HCT116 (cell line): ENCODE measurements at regions not wholly inside any gene's neighbourhood (a gene's known extent, or its start where the extent isn't known, plus 50 kb on each side); places are given as distances from the start of the nearest gene placed in this dataset.

Experiments
- CEBPB ChIP-seq: IDR thresholded peaks from 2 replicates; pipeline ENCODE4 v1.6.1; 2012; ENCODE audit warnings: low read depth
- CTCF ChIP-seq, 3 experiments: fragments of 200-600 bp in 1 of 3; sonication (generic) in 1 of 3; IDR thresholded peaks in 2 of 3; conservative IDR thresholded peaks in 1 of 3; 2 replicates each; pipeline ENCODE4 v1.5.1; 2012 to 2017; ENCODE audit warnings: low read depth in 2 of 3, low read length in 2 of 3, antibody characterized with exemption in 1 of 3, borderline replicate concordance in 1 of 3, control low read depth in 1 of 3, mild to moderate bottlenecking in 1 of 3, mixed read lengths in 1 of 3, mixed run types in 1 of 3, moderate library complexity in 1 of 3; ENCODE audit not compliant: insufficient read depth in 1 of 3
- EGR1 ChIP-seq: IDR thresholded peaks from 2 replicates; pipeline ENCODE4 v1.6.1; 2012; ENCODE audit warnings: low read depth
- EZH2 ChIP-seq: fragments of 200-600 bp; sonication (generic); IDR thresholded peaks from 2 replicates; pipeline ENCODE4 v1.6.1; 2017; ENCODE audit warnings: antibody characterized with exemption, mixed run types

DNA sequence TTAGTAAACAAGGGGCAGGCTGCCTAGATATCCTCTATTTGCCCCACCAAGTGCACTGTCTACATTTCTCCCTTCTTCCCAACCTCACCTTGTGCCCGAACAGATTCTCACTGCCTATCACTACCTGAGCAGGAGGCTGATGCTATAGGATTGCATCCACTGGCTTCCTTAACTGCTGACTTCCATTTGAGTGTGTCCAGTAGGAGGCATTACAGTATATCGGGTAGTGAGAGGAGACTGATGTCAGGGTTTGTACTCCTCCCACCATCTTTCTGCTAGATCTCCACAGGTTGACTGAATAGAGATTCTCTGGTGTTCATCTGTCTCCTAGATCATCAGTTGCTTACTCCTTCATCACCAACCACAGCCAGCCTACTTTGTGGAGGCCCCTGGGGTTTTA is 796.3 kb downstream of the LRRIQ3 start:
- TF ChIP-seq CEBPB (no peak), EGR1 (no peak), EZH2 (no peak), CTCF (IDR thresholded peaks at IDR 0.05 in 2 of 3, conservative IDR thresholded peaks at IDR 0.05 in 1 of 3; ENCODE audit: borderline replicate concordance in 1 of 3, insufficient read depth in 1 of 3, low read depth in 2 of 3, low read length in 2 of 3) (no peak)
